Globus pallidus (tissue), 1 donor: ENCODE measurements at regions not wholly inside any gene's neighbourhood (a gene's known extent, or its start where the extent isn't known, plus 50 kb on each side); places are given as distances from the start of the nearest gene placed in this dataset.
A peak's percentile ranks its signal among the peaks of the same experiment; 100 is the strongest.

ENCODE experiments used
- DNase-seq: peaks from one replicate; pipeline ENCODE4 v3.0.0-alpha.2; 2015; ENCODE audit warnings: low spot score

- DNase-seq = no peak
Observed at GRCh38 chr2:67871686-67872412, 191.0 kb downstream of the C1D start.

- DNase-seq = no peak
Observed at GRCh38 chr2:67872481-67872880, 190.3 kb downstream of the C1D start.

DNA sequence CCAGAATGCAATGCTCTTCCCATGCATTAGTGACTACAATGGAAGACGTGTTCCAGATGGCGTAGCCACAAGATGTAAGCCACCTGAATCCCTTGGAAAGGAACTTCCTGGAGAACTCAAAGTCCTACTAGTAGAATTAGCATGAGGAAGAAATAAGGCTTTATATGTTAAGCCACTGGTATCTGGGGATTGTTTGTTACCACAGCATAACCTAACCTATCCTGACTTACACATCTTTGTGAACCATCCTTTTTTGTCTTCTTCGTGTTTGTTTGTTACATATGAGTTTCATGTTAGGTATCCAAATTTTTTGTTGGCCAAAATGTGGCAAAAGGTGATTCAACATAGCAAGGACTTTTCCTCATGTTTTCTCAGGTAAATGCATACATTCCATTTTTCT is 188.9 kb downstream of the C1D start:
- DNase-seq = no peak

DNA sequence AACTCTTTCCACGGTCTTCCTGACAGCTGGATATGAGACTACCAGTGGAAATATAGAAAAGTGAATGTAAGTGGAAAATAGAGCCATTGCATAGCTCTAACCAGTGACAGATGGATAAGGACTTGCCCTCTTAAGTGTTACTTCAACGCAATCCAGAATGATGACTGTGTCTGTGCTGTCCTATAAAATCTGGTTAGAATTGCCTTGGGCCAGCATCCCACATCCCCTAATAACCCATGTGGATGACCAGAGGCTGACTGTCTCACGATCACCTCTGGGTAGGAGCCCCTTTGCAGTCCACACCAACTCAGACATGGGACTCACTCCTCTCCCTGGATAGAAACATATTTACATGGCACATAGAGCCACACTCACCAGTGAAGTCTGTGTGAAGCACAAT is 186.6 kb downstream of the C1D start:
- no peak for DNase-seq

DNA sequence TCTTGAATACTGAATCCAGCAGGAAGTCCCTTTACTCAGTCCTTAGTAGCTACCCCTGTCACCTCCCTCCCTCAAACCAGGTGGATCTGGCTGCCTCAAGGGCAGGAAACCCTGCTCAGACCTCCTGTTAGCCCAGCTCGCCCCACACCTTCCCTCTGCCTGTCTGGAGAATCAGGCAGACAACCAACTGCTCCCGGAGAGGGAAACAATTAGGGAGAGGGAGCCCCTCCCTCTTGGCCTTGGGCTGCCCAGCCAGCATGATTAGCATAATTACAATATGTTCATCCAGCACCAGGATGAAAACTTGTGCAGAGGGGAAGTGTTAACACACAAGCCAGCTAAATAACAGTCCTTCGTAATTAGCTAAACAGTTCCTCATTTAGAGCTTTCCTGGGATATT is 185.5 kb downstream of the C1D start:
- no peak for DNase-seq

DNA sequence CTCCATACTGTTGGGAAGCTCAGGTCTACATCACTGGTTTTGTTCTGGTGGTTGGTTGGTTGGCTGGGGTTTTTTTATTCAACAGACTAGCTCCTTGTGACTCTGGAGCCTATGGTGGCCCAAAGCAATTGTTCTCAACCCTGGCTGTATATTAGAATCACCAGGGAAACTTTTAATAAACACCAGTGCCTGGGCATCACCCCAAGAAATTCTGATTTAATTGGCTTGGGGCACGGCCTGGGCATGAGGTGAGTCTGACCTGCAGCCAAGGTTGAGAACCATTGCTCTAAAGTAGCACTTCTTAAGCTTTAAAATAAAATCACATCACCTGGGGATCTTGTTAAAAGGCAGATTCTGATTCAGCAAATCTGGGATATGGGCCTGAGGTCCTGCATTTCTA is 184.1 kb downstream of the C1D start:
- peak; percentile 17 for DNase-seq

GRCh38 chr2:67879586-67880290 is 183.1 kb downstream of the C1D start:
- DNase-seq = no peak

GRCh38 chr2:67880291-67880761 is 182.5 kb downstream of the C1D start:
- DNase-seq = no peak

DNA sequence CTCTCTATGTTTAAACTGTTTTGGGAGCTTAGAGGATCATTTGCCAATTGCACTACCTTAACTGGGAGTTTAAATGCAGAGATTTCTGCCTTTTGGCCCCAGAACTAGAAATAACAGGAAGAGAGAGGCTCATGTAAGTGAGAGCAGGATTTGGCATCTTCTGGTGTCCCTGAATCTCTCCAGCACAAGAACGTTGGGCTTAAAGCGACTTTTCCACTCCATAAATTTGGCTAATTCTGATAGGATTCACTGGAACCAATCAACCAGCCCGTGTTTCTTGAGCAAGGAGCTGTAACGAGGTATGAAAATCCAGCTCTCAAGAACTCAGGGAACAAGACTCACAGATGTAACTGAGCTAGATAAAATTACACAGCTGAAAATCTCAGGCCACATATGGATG is 181.0 kb downstream of the C1D start:
- no peak for DNase-seq

- no peak for DNase-seq
Observed at GRCh38 chr2:67883316-67884087, 179.3 kb downstream of the C1D start.

- DNase-seq = no peak
Observed at GRCh38 chr2:67888351-67889005, 174.3 kb downstream of the C1D start.

GRCh38 chr2:67889056-67889455 is 173.7 kb downstream of the C1D start:
- no peak for DNase-seq

DNA sequence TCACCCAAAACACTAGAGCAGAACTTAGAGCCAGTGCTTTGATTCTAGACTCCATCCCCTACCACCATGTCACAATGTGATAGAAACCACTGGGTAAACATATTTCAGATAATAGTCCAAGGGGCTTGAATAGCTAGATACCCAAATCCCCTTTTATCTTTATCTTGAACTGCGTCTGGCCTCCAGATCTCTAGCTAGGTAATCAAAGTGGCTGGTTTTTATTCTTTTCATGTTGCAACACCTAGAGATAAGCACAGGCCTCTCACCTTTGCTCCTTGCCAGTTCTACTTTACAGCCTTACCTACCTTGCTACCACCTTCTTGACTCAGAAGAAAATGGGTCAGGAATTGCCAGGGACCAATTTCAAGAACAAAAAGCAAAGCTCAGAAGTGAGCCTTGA is 171.2 kb downstream of the C1D start:
- no peak for DNase-seq

- DNase-seq = no peak
Observed at GRCh38 chr2:67892339-67892846, 170.4 kb downstream of the C1D start.

- DNase-seq = no peak
Observed at GRCh38 chr2:67895227-67895941, 167.4 kb downstream of the C1D start.

GRCh38 chr2:67896076-67896475 is 166.7 kb downstream of the C1D start:
- DNase-seq = no peak

- DNase-seq = no peak
Observed at GRCh38 chr2:67896476-67896875, 166.3 kb downstream of the C1D start.

DNA sequence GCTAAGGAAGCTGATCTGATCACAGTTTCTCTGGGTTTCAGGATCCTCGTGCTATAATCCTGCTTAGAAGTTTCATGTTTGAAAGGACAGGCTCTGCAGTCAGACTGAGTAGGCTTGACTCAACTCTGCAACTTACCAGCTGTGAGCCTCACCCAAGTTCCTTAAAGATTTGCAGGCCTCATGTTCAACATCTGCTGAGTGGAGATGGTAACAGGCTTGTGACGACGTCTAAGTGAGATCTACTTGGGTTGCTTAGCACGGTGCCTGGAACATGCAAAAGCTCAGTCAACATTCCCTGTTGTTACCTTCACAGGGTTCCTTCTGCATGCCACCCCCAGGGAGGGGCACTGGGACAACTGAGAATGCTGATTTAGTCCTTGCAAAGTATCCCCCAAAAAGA is 164.2 kb downstream of the C1D start:
- DNase-seq = no peak

GRCh38 chr2:67899187-67899586 is 163.6 kb downstream of the C1D start:
- no peak for DNase-seq

- no peak for DNase-seq
Observed at GRCh38 chr2:67900826-67901225, 162.0 kb downstream of the C1D start.

DNA sequence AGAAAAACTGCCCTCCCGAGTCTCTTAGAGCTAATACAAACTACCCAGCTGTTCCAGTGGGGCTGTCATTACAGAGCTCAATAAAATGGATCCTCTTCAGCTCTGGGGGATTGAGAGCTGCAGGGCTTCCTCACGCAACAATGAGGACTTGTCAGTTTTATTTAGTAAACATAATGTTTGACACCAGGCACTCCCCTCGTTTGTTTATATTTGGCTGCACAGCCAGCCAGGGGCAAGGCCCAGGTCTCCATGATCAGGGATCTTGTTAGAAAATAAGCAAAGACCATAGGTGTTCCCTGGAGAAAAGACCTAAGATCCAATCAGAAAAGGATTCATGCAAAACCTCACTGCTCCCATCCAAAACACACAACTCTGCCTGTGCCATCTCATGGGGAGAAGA is 158.2 kb downstream of the C1D start:
- no peak for DNase-seq

- DNase-seq = no peak
Observed at GRCh38 chr2:67904966-67905365, 157.8 kb downstream of the C1D start.
